Esophagus squamous epithelium (tissue), 5 donors: ENCODE measurements at regions not wholly inside any gene's neighbourhood (a gene's known extent, or its start where the extent isn't known, plus 50 kb on each side); places are given as distances from the start of the nearest gene placed in this dataset.
"Not testable (repeated sequence)": the region's sequence is repeated elsewhere in the genome, so short reads cannot be mapped to it uniquely, and the experiment has no call there.

Source experiments
- DNase-seq: peaks from one replicate; lab custom pipeline; 2025; lab: John Stamatoyannopoulos, UW
- H3K27ac ChIP-seq, 4 donors: fragments of 200-600 bp; sonication (generic); one replicate each; pipeline ENCODE4 v1.5.1; 2016 to 2019; ENCODE audit warnings: mild to moderate bottlenecking in 1 of 4
- H3K27me3 ChIP-seq, 4 donors: fragments of 200-600 bp; sonication (generic); 1 replicate in 3 of 4; 2 replicates in 1 of 4; pipeline versions ENCODE4 v1.5.1 to v1.6.0; 2017 to 2021; ENCODE audit warnings: antibody characterized with exemption in 1 of 4
- H3K36me3 ChIP-seq, 3 donors: fragments of 200-600 bp; sonication (generic); one replicate each; pipeline ENCODE4 v1.5.1; 2016 to 2019
- H3K4me1 ChIP-seq, 3 donors: fragments of 200-600 bp; sonication (generic); one replicate each; pipeline ENCODE4 v1.5.1; 2017 to 2019
- H3K4me3 ChIP-seq, 4 donors: fragments of 200-600 bp; sonication (generic); 1 replicate in 3 of 4; 2 replicates in 1 of 4; pipeline ENCODE4 v1.5.1; 2016 to 2019; ENCODE audit warnings: mild to moderate bottlenecking in 2 of 4, moderate library complexity in 1 of 4
- H3K9me3 ChIP-seq, 3 donors: fragments of 200-600 bp; sonication (generic); one replicate each; pipeline ENCODE4 v1.5.1; 2016 to 2019
- POLR2A ChIP-seq, 4 donors: fragments of 450-650 bp; IDR thresholded peaks; one replicate each; pipeline ENCODE4 v1.6.1; 2017; ENCODE audit warnings: antibody characterized with exemption in 4 of 4, mild to moderate bottlenecking in 4 of 4, moderate library complexity in 3 of 4
- whole genome bisulfite sequencing, 2 donors: methylation state at CpG; one replicate each; pipeline ENCODE4 v1.1.5; 2018; 5-methylcytosine and 5-hydroxymethylcytosine counted together
- intact Hi-C: fragments of 100-400 bp; cut with DNase I; formaldehyde crosslinking; loops from one replicate; pipeline ENCODE4 v1.15.0; 2022
- TF ChIP-seq, protein P1 (sequence below), 6 experiments: fragments of 450-650 bp in 4 of 6; fragments of 200-600 bp in 2 of 6; sonication (generic) in 2 of 6; IDR thresholded peaks; one replicate each; pipeline ENCODE4 v1.5.1; 2016 to 2019; ENCODE audit warnings: antibody characterized with exemption in 6 of 6, mild to moderate bottlenecking in 4 of 6, moderate library complexity in 4 of 6
- donor health status: DM: yes; HTN: yes; CAD: no.

- no peaks in the 10 kb centered on the region for H3K9me3 ChIP-seq
- H3K4me1 ChIP-seq: peaks cover 4 to 32% (median 19%) of the 10 kb centered on the region in 3 donors
- DNase-seq: no peak
- TF ChIP-seq POLR2A (IDR thresholded peaks at IDR 0.05): no peak
- TF ChIP-seq, protein P1, sequence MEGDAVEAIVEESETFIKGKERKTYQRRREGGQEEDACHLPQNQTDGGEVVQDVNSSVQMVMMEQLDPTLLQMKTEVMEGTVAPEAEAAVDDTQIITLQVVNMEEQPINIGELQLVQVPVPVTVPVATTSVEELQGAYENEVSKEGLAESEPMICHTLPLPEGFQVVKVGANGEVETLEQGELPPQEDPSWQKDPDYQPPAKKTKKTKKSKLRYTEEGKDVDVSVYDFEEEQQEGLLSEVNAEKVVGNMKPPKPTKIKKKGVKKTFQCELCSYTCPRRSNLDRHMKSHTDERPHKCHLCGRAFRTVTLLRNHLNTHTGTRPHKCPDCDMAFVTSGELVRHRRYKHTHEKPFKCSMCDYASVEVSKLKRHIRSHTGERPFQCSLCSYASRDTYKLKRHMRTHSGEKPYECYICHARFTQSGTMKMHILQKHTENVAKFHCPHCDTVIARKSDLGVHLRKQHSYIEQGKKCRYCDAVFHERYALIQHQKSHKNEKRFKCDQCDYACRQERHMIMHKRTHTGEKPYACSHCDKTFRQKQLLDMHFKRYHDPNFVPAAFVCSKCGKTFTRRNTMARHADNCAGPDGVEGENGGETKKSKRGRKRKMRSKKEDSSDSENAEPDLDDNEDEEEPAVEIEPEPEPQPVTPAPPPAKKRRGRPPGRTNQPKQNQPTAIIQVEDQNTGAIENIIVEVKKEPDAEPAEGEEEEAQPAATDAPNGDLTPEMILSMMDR (IDR thresholded peaks at IDR 0.05): no peak
- intact Hi-C loops: no loop called here
- H3K27ac ChIP-seq: peak overlapping the region in 3 of 4 donors; percentile 69 to 86 (median 77)
- 92 to 96% methylated on average over 5 of the region's 9 CpGs for WGBS, 2 donors
- no peaks in the 10 kb centered on the region for H3K36me3 ChIP-seq
- H3K27me3 ChIP-seq: peaks cover 0 to 33% (median 0%) of the 10 kb centered on the region in 4 donors
- no peak overlapping the region for H3K4me3 ChIP-seq
Observed at GRCh38 chr9:129547869-129548570, 72.9 kb downstream of the C9orf50 start.

GRCh38 chr9:129547063-129547462, 73.8 kb downstream of the C9orf50 start:
- Histone ChIP-seq H3K9me3 (no peaks in the 10 kb centered on the region), H3K27me3 (peaks cover 0 to 33% (median 0%) of the 10 kb centered on the region in 4 donors), H3K36me3 (no peaks in the 10 kb centered on the region), H3K4me1 (peaks cover 4 to 32% (median 19%) of the 10 kb centered on the region in 3 donors), H3K4me3 (no peak overlapping the region), H3K27ac (no peak overlapping the region)
- 60 to 77% methylated on average over 4 of the region's 4 CpGs for WGBS, 2 donors
- intact Hi-C loops: no loop called here
- DNase-seq: no peak
- TF ChIP-seq, protein P1 (IDR thresholded peaks at IDR 0.05): no peak
- TF ChIP-seq POLR2A (IDR thresholded peaks at IDR 0.05): no peak

- H3K9me3 ChIP-seq, H3K36me3 ChIP-seq, intact Hi-C loops, H3K4me3 ChIP-seq, DNase-seq, H3K27ac ChIP-seq: not testable (repeated sequence)
- Histone ChIP-seq H3K27me3 (peaks cover 0 to 21% (median 0%) of the 10 kb centered on the region in 4 donors), H3K4me1 (peaks cover 4 to 32% (median 16%) of the 10 kb centered on the region in 3 donors)
- WGBS, 2 donors: 67 to 83% methylated on average over 8 of the region's 8 CpGs
Observed at GRCh38 chr9:129545876-129546275, 75.0 kb downstream of the C9orf50 start.

DNA sequence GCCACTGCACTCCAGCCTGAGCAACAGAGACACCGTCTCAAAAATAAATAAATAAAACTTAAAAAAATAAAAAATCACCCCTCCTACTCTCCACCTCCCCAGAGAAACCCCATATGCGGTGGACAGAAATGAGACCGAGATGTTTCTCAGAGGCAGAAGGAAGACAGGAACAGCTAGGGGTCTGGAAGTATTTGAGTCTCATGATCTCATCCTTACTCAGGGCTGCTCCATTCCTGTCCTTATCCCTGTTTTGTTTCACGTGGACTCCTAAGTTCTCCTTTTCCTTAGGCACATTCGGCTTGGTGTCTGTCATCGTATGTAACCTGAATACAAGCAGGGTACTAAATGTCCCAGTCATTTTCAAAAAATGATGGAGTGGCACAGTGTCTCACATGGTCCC, 76.1 kb downstream of the C9orf50 start:
- no peak for DNase-seq
- TF ChIP-seq POLR2A (IDR thresholded peaks at IDR 0.05): no peak
- TF ChIP-seq, protein P1 (IDR thresholded peaks at IDR 0.05): no peak
- Histone ChIP-seq H3K27me3 (peaks cover 0 to 10% (median 0%) of the 10 kb centered on the region in 4 donors), H3K9me3 (no peaks in the 10 kb centered on the region), H3K4me1 (peaks cover 0 to 21% (median 7%) of the 10 kb centered on the region in 3 donors), H3K4me3 (no peak overlapping the region), H3K27ac (no peak overlapping the region), H3K36me3 (no peaks in the 10 kb centered on the region)
- intact Hi-C loops: no loop called here
- 62 to 66% methylated on average over 6 of the region's 6 CpGs for WGBS, 2 donors

DNA sequence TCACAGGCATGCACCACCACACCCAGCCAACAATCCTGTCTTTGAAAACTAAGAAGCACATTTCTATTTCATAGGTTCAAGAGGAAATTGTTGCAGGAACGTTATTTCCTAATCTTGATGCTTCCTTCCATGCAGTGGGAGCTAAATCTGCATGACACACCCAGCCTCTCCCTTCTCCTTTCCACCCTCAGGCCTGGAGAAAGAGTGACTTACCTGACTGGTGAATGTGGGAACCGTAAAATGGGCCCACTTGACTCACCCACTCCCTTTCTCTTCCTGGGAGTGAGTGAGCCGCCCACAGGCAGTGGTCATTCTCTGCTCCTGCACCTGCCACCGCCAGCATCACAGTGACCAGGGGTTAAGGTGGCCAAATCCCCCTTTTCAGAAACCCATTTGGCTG, 78.2 kb downstream of the C9orf50 start:
- no peak for DNase-seq
- Histone ChIP-seq H3K27me3 (no peaks in the 10 kb centered on the region), H3K9me3 (peaks cover 0 to 5% (median 0%) of the 10 kb centered on the region in 3 donors), H3K36me3 (no peaks in the 10 kb centered on the region), H3K27ac (no peak overlapping the region), H3K4me1 (peaks cover 0 to under 1% (median 0%) of the 10 kb centered on the region in 3 donors), H3K4me3 (no peak overlapping the region)
- TF ChIP-seq, protein P1 (IDR thresholded peaks at IDR 0.05): no peak
- no peak for TF ChIP-seq POLR2A (IDR thresholded peaks at IDR 0.05)
- 45 to 71% methylated on average over 3 to 4 of the region's 4 CpGs for WGBS, 2 donors
- intact Hi-C loops: no loop called here
